GM21737 (cell line): ENCODE measurements at regions not wholly inside any gene's neighbourhood (a gene's known extent, or its start where the extent isn't known, plus 50 kb on each side); places are given as distances from the start of the nearest gene placed in this dataset.

ENCODE experiments used
- ATAC-seq: cut with Tn5 transposase; IDR thresholded peaks from one replicate; pipeline ENCODE4 v1.9.1; 2021; ENCODE audit warnings: mild to moderate bottlenecking, moderate library complexity; ENCODE audit not compliant: unreplicated experiment

- ATAC-seq, result no peak
Observed at GRCh38 chr2:237213315-237214022, 127.8 kb downstream of the COPS8 start.

GRCh38 chr2:237214030-237214675, 128.5 kb downstream of the COPS8 start:
- no peak for ATAC-seq

DNA sequence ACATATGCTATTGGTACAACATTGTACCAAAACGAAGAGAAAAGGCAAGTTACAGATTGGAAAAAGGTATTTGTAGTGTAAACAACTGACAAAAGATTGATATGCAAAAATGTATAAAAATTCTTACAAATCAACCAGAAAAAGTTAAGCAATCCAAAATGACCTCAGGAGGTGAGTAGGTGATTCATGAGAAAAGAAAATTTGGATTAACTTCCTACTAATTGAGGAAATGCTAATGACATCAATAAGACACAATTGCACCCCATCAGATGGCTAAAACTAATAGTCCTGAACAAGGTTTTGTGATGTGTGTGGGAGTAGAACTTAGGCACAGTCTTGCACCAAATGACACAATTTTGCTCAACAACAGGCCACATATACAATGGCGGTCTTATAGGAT, 129.3 kb downstream of the COPS8 start:
- no peak for ATAC-seq

- ATAC-seq, result no peak
Observed at GRCh38 chr2:237217995-237218616, 132.4 kb downstream of the COPS8 start.

DNA sequence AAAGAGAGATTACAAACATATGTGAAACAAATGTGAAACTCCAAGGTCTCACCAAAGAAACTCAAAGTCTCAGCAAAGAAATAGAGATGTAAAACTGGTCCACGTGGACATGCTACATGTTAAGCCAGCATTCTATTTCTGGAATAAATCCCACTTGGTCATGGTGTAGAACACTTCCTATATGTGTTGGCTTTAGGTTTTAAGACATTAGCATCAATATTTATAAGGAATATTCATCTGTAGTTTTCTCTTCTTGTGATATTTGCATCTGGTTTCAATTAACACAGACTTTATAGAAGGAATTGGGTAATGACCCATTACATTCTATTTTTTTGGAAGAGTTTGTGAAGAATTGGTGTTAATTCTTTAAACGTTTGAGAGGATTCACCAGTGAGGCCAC, 133.1 kb downstream of the COPS8 start:
- ATAC-seq, result no peak

- no peak for ATAC-seq
Observed at GRCh38 chr2:237219826-237220225, 134.1 kb downstream of the COPS8 start.

DNA sequence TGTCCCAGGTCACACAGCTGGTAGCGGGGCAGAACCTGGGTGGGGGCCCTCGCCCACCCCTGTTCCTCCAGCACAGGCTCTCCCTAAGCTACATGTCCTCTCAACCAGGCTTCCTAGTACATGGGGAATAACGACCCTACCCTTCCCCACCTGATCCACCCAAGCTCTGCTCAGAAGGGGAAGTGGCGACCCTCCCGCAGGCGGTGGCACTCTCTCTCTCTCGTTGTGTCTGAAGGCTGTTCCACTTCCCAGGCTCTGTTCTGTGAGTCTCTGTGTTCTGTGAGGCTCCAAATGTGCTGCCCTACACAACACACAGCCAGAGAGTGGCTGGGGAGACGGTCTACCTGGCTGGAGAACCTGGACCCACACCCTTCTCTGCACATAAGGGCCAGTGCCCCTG, 135.8 kb downstream of the COPS8 start:
- no peak for ATAC-seq

GRCh38 chr2:237222178-237222577, 136.5 kb downstream of the COPS8 start:
- ATAC-seq, result no peak

DNA sequence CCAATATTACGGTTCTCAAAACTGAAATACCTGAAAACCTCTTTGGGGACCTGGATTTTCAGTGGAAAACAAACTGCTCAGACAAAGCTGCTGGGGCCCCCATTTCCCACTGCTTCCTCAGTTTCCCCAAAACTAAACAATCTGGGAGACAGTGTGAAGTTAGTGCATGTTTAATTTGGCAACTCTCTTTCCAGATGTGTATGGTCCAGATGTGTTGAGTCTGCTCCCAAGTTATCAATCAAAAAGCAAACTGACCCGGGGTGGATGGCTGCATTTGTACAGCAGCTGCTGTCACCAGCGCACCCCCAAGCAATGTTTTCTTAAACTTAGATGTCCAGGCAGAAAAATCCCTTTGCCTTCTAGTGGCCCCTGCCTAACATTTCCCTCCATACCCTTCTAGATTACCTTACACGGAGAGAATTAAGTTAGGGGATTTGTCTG, 136.9 kb downstream of the COPS8 start:
- ATAC-seq, result no peak

DNA sequence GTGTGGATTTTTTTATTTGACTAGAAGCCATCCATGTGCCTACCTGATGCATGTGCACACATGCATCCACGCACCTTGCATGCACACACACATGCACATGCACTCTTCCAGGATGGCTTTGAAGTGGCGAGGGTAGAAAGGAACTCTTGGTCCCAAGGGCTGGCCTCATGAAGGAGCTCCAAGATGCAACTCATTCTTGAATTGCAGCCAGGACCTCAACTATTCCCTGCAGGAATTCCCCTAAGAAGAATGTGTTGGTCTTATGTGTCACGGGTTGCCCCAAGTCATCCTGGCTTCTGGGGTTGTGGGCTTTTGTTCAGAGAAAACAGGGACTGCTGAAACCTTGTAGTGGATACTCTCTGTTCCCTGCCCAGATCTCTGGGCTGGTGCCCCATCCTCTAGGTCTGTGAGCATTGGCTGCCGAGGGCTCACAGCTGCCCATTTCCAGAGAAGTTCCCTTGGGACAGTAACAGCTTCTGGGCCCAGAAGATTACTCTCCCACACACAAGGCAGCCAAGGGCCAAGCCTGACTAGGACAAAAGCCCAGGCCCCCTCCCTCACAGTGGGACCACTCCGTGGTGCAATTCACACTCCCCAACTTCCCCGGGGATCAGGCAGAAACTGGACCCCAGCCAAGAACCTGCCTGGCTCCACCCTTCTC, 137.6 kb downstream of the COPS8 start:
- ATAC-seq, result no peak

DNA sequence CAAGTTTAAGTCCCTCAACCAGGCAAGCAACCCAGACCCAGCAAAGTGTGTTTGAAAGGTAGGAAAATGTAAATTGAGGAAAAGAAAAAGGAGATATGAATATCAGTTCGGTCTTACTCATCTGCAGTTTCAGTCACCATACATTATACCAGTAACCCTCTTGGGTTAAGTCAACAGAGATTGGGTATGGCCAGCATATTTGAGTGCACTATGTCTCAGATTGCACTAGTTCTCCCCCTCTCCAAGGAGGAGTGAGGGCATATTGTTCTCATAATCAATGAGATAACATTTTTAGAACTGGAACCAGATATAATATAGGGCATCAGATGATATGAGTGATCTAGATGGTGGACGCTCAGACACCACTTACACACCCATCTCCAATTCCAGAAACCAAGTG, 141.5 kb downstream of the COPS8 start:
- ATAC-seq, result no peak

GRCh38 chr2:237227592-237228280, 142.0 kb downstream of the COPS8 start:
- no peak for ATAC-seq

GRCh38 chr2:237228281-237228625, 142.6 kb downstream of the COPS8 start:
- ATAC-seq, result no peak

- ATAC-seq, result no peak
Observed at GRCh38 chr2:237229905-237230304, 144.2 kb downstream of the COPS8 start.

- no peak for ATAC-seq
Observed at GRCh38 chr2:237230355-237230754, 144.7 kb downstream of the COPS8 start.

- ATAC-seq, result no peak
Observed at GRCh38 chr2:237231593-237231992, 145.9 kb downstream of the COPS8 start.

DNA sequence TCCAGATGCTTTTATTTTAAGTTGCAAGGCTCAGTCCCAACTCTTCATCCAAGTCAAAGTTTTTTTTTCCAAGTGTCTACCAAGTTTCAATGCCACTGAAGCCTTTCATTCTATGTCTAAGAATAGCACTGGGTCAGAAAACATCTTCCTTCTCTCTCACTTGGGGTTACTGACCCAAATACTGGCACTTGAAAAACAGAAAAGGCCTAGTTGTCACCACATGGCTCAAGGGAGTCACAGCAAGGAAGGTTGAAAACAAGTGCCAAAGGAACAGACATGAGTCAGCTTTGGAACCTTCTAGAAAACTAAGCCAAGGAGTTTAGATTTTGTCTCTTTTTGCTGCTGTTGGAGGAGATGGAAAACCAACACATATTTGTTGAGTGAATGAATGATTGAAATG, 146.5 kb downstream of the COPS8 start:
- no peak for ATAC-seq

DNA sequence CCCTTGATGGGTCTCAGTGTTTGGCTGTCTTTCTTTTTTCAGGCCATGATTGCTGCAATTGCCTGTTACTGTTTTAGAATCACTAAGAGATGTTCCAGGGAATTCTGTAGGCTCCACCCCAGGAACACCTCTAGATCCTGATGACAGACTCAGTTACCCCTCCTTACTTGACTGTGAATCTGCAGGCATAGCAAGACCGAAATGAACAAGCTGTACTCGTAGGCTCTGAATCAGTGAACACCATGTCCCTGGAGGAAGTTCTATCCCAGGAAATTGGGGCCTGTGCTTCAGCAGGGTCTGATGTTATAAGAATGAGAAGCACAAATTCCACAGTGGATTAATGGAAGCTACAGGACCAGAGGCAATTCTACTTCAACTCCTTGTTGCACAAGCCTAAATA, 148.6 kb downstream of the COPS8 start:
- no peak for ATAC-seq

DNA sequence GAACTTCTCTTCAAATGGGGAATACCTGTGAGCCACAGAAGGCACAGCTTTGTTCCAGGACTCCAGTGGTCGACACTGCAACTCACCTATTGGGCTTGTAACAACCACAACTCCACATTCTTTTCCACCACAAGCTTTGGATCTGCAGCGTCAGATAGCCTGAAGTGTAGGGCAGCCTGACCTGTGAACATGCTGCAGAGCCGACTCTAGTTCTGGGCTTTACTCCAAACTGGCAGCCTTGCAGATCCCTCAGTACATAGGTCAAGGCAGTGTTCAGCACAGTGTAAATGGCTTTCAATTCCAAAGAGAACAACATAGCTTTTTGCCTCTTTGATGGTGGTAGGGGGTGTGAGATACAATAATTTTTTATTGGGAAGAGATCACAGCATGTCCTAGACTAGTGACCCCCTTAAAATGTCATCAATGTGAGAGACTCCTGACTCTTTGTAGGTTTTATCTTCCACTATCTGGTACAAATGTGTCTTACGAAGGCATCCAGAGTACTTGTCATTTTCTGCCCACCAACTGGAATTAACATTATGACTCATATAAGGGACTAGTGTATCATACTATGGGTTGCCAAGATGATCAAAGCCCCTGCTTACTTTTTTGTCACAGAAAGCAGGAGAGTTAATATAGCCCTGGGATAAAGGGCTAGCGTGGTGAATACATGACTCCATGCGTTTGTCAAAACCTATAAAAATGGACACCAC, 149.8 kb downstream of the COPS8 start:
- no peak for ATAC-seq

GRCh38 chr2:237236188-237236587, 150.5 kb downstream of the COPS8 start:
- ATAC-seq, result no peak

DNA sequence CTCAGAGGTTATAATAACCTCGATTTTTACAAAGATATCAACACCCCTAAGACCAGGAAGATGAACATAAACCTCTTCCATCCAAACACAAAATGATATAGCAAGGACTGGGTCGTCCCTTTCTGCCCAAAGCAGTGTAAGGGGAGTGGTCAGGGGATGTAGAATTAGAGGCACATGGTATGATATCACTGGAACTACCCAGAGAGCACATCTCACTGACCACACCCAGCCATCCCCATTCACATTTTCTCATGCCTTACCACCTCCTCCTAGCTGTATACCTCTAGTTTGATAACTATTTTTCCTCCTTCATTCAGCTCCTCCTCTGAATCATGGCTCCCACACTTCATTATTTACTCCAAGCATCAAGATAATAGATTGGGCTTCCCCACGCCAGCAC, 152.6 kb downstream of the COPS8 start:
- ATAC-seq, result no peak
